ENCODE measurements at regions not wholly inside any gene's neighbourhood (a gene's known extent, or its start where the extent isn't known, plus 50 kb on each side); places are given as distances from the start of the nearest gene placed in this dataset. TPM values are rescaled to one million over a fixed set of nuclear protein-coding genes. Genes with fewer than 3 reads are reported as not detected.

DNA sequence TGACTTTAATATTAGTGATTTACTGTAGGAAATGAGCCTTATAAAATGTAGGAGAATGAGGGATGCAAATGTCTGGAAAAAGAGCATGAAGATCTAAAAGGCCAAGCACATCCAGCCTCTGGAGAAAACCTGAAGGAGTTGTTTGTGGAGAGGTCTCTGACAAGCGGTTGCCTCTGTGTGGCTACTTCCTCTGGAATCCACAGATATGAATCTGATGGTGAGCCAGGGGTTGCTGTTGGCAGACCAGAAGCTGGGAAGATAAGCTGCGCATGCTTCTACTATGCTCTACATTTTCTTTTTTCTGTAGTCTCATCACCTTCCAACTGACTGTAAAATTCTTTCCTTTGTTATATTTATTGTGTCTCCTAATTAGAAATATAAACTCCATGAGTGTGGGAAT, 248.6 kb downstream of the OLFM3 start (continued):
- TF ChIP-seq, protein P1, sequence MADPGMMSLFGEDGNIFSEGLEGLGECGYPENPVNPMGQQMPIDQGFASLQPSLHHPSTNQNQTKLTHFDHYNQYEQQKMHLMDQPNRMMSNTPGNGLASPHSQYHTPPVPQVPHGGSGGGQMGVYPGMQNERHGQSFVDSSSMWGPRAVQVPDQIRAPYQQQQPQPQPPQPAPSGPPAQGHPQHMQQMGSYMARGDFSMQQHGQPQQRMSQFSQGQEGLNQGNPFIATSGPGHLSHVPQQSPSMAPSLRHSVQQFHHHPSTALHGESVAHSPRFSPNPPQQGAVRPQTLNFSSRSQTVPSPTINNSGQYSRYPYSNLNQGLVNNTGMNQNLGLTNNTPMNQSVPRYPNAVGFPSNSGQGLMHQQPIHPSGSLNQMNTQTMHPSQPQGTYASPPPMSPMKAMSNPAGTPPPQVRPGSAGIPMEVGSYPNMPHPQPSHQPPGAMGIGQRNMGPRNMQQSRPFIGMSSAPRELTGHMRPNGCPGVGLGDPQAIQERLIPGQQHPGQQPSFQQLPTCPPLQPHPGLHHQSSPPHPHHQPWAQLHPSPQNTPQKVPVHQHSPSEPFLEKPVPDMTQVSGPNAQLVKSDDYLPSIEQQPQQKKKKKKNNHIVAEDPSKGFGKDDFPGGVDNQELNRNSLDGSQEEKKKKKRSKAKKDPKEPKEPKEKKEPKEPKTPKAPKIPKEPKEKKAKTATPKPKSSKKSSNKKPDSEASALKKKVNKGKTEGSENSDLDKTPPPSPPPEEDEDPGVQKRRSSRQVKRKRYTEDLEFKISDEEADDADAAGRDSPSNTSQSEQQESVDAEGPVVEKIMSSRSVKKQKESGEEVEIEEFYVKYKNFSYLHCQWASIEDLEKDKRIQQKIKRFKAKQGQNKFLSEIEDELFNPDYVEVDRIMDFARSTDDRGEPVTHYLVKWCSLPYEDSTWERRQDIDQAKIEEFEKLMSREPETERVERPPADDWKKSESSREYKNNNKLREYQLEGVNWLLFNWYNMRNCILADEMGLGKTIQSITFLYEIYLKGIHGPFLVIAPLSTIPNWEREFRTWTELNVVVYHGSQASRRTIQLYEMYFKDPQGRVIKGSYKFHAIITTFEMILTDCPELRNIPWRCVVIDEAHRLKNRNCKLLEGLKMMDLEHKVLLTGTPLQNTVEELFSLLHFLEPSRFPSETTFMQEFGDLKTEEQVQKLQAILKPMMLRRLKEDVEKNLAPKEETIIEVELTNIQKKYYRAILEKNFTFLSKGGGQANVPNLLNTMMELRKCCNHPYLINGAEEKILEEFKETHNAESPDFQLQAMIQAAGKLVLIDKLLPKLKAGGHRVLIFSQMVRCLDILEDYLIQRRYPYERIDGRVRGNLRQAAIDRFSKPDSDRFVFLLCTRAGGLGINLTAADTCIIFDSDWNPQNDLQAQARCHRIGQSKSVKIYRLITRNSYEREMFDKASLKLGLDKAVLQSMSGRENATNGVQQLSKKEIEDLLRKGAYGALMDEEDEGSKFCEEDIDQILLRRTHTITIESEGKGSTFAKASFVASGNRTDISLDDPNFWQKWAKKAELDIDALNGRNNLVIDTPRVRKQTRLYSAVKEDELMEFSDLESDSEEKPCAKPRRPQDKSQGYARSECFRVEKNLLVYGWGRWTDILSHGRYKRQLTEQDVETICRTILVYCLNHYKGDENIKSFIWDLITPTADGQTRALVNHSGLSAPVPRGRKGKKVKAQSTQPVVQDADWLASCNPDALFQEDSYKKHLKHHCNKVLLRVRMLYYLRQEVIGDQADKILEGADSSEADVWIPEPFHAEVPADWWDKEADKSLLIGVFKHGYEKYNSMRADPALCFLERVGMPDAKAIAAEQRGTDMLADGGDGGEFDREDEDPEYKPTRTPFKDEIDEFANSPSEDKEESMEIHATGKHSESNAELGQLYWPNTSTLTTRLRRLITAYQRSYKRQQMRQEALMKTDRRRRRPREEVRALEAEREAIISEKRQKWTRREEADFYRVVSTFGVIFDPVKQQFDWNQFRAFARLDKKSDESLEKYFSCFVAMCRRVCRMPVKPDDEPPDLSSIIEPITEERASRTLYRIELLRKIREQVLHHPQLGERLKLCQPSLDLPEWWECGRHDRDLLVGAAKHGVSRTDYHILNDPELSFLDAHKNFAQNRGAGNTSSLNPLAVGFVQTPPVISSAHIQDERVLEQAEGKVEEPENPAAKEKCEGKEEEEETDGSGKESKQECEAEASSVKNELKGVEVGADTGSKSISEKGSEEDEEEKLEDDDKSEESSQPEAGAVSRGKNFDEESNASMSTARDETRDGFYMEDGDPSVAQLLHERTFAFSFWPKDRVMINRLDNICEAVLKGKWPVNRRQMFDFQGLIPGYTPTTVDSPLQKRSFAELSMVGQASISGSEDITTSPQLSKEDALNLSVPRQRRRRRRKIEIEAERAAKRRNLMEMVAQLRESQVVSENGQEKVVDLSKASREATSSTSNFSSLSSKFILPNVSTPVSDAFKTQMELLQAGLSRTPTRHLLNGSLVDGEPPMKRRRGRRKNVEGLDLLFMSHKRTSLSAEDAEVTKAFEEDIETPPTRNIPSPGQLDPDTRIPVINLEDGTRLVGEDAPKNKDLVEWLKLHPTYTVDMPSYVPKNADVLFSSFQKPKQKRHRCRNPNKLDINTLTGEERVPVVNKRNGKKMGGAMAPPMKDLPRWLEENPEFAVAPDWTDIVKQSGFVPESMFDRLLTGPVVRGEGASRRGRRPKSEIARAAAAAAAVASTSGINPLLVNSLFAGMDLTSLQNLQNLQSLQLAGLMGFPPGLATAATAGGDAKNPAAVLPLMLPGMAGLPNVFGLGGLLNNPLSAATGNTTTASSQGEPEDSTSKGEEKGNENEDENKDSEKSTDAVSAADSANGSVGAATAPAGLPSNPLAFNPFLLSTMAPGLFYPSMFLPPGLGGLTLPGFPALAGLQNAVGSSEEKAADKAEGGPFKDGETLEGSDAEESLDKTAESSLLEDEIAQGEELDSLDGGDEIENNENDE (IDR thresholded peaks at IDR 0.05; ENCODE audit: insufficient replicate concordance, low read length) = no peak

Small RNA genes lying in the stretch of these regions (small RNA-seq; reads per million reads assigned to genes)
- gene RNU6-965P (ENCODE audit: insufficient read depth) = not detected
